Peyer's patch (tissue), 4 donors: ENCODE measurements at regions not wholly inside any gene's neighbourhood (a gene's known extent, or its start where the extent isn't known, plus 50 kb on each side); places are given as distances from the start of the nearest gene placed in this dataset.

Source experiments
- CTCF ChIP-seq, 6 experiments: fragments of 450-650 bp in 4 of 6; fragments of 200-600 bp in 2 of 6; sonication (generic) in 1 of 6; IDR thresholded peaks; one replicate each; pipeline ENCODE4 v1.5.1; 2017 to 2019; ENCODE audit warnings: antibody characterized with exemption in 6 of 6, mild to moderate bottlenecking in 3 of 6, moderate library complexity in 1 of 6
- POLR2A ChIP-seq, 2 donors: fragments of 450-650 bp; IDR thresholded peaks; one replicate each; pipeline ENCODE4 v1.5.1; 2017; ENCODE audit warnings: antibody characterized with exemption in 2 of 2, mild to moderate bottlenecking in 2 of 2, moderate library complexity in 2 of 2

- no peak for TF ChIP-seq CTCF (IDR thresholded peaks at IDR 0.05)
- TF ChIP-seq POLR2A (IDR thresholded peaks at IDR 0.05), result no peak
Observed at GRCh38 chr18:27862041-27862682, 314.8 kb downstream of the CDH2 start.
